Activated naive CD8-positive, alpha-beta T cell treated with anti-CD3 and anti-CD28 coated beads for 36 hours (primary cell): ENCODE measurements at regions not wholly inside any gene's neighbourhood (a gene's known extent, or its start where the extent isn't known, plus 50 kb on each side); places are given as distances from the start of the nearest gene placed in this dataset.

Experiments
- DNase-seq: peaks from one replicate; pipeline ENCODE4 v3.0.0; 2021
- H3K27ac Mint-ChIP-seq: one replicate; pipeline ENCODE4 v1.8.0; 2022; ENCODE audit warnings: mild to moderate bottlenecking, moderate library complexity, mixed read lengths
- H3K27me3 Mint-ChIP-seq: one replicate; pipeline ENCODE4 v1.8.0; 2022; ENCODE audit warnings: mild to moderate bottlenecking, mixed read lengths
- H3K36me3 Mint-ChIP-seq: one replicate; pipeline ENCODE4 v1.8.0; 2021; ENCODE audit warnings: mild to moderate bottlenecking, mixed read lengths
- H3K4me1 Mint-ChIP-seq: one replicate; pipeline ENCODE4 v1.8.0; 2021; ENCODE audit warnings: mixed read lengths
- H3K4me3 Mint-ChIP-seq: one replicate; pipeline ENCODE4 v1.8.0; 2022; ENCODE audit warnings: mild to moderate bottlenecking, moderate library complexity, mixed read lengths
- H3K9me3 Mint-ChIP-seq: one replicate; pipeline ENCODE4 v1.8.0; 2022; ENCODE audit warnings: mixed read lengths

DNA sequence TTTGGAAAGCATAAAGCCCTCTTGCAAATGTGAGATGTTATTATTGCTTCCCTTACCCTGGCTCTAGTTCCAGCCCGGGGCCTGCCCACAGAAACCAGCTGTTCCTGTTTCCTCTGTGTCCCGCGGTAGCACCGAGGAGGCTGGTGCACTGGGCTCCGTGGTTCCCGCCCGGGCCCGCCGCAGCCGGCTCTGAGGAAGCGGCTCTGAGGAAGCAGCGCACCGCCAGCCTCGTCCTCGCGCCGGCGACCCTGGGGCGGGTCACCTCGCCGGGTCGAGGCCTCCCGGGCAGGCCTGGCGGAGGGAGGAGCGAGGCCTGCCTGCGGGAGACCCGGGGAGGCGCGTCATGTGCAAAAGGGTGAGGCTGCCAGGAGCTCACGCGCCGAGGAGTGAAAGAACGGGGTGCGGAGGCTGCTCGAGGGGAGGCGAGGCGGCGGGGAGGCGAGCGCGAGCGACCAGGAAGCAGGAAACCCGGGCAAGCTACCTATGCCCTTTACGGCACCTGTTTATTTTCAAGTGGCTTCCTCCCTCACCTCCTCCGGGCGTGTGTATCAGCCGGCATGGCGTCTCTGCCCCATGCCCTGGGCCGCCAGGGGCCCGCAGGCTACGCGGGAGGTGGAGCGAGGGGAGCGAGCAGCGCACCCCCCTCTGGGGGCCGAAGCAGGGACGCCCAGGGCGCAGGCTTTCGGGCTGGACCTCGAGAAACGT, 61.3 kb upstream of the MEGF10 start:
- no peaks in the 10 kb centered on the region for H3K27me3 Mint-ChIP-seq
- peak; percentile 59 for DNase-seq
- H3K27ac Mint-ChIP-seq, result peak overlapping the region; percentile 23
- peaks cover 7% of the 10 kb centered on the region for H3K36me3 Mint-ChIP-seq
- peak overlapping the region; percentile 63 for H3K4me3 Mint-ChIP-seq
- peaks cover 10% of the 10 kb centered on the region for H3K4me1 Mint-ChIP-seq
- peaks cover 10% of the 10 kb centered on the region for H3K9me3 Mint-ChIP-seq

GRCh38 chr5:127231118-127231517, 59.5 kb upstream of the MEGF10 start:
- Mint-ChIP-seq H3K27me3 (no peaks in the 10 kb centered on the region), H3K4me1 (peaks cover 10% of the 10 kb centered on the region), H3K27ac (no peak overlapping the region), H3K4me3 (no peak overlapping the region), H3K36me3 (peaks cover 7% of the 10 kb centered on the region), H3K9me3 (peaks cover 8% of the 10 kb centered on the region)
- DNase-seq, result no peak

DNA sequence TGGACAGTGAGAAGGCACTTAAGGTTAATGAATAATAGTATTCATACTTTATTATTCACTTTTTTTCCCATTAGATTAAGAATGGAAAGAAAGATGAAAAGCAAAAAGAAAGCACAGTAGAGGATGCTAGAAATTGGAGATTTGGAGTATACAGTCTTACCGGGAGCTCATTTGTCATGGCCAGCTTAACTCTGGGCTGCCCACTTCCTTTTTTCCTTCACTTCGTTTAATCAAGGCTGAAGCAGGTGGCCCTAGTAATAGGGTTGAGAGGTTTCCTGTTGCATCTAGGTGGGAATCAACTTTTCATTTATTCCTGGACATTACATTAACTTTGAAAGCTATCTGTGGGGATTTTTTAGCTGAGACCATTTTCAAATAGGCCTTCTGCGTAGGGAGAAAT, 57.0 kb upstream of the MEGF10 start:
- no peak overlapping the region for H3K27ac Mint-ChIP-seq
- H3K4me3 Mint-ChIP-seq, result no peak overlapping the region
- no peak for DNase-seq
- no peaks in the 10 kb centered on the region for H3K27me3 Mint-ChIP-seq
- no peaks in the 10 kb centered on the region for H3K9me3 Mint-ChIP-seq
- H3K36me3 Mint-ChIP-seq, result peaks cover 2% of the 10 kb centered on the region
- H3K4me1 Mint-ChIP-seq, result peaks cover 10% of the 10 kb centered on the region

- DNase-seq, result no peak
- no peak overlapping the region for H3K4me3 Mint-ChIP-seq
- no peaks in the 10 kb centered on the region for H3K9me3 Mint-ChIP-seq
- no peaks in the 10 kb centered on the region for H3K36me3 Mint-ChIP-seq
- peaks cover 2% of the 10 kb centered on the region for H3K4me1 Mint-ChIP-seq
- no peaks in the 10 kb centered on the region for H3K27me3 Mint-ChIP-seq
- no peak overlapping the region for H3K27ac Mint-ChIP-seq
Measured at GRCh38 chr5:127235136-127235535, 55.5 kb upstream of the MEGF10 start.

DNA sequence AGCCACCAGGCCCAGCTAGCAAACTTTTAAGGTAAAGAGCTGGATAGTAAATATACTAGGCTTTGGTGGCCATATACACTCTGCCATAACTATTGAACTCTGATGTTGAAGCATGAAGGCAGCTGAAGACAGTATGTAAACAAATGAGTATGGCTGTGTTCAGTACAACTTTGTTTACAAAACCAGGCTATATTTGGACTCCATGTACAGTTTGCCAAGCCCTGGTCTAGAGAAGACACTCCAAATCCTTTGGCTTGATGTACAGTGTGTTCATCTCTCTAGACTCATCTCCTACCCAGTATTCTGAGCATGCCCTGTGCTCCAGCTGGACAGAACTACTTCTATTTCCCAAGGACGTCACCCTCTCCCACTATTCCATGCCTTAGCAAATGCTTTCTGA, 54.3 kb upstream of the MEGF10 start:
- H3K9me3 Mint-ChIP-seq, result no peaks in the 10 kb centered on the region
- H3K27me3 Mint-ChIP-seq, result peaks cover 1% of the 10 kb centered on the region
- H3K27ac Mint-ChIP-seq, result no peak overlapping the region
- H3K4me1 Mint-ChIP-seq, result no peaks in the 10 kb centered on the region
- DNase-seq, result no peak
- no peaks in the 10 kb centered on the region for H3K36me3 Mint-ChIP-seq
- no peak overlapping the region for H3K4me3 Mint-ChIP-seq
